ENCODE measurements at regions not wholly inside any gene's neighbourhood (a gene's known extent, or its start where the extent isn't known, plus 50 kb on each side); places are given as distances from the start of the nearest gene placed in this dataset.

GRCh38 chr3:187465503-187465902 is 97.3 kb downstream of the RTP4 start:
- no peak for ATAC-seq
- intact Hi-C loops (cut with DNase I, micrococcal nuclease), result no loop called here
- POLR2A ChIA-PET, result interaction anchor here (0.5 kb wide), 1 partner anchor 258 kb away, joined by 3 read pairs; no protein-coding TSS in a partner anchor

GRCh38 chr3:187464682-187465081 is 96.5 kb downstream of the RTP4 start:
- Mint-ChIP-seq H3K27me3 (peaks cover 27% of the 10 kb centered on the region), H3K4me3 (no peak overlapping the region), H3K4me1 (no peaks in the 10 kb centered on the region), H3K27ac (no peak overlapping the region), H3K9me3 (ENCODE audit: low read depth) (no peaks in the 10 kb centered on the region), H3K36me3 (ENCODE audit: low read depth) (no peaks in the 10 kb centered on the region)
- ChIA-PET POLR2A (no interaction called here), CTCF (no interaction called here)
- intact Hi-C loops (cut with DNase I, micrococcal nuclease), result no loop called here
- DNase-seq (no peak), ATAC-seq (no peak)

More at GRCh38 chr3:187465503-187465902, 97.3 kb downstream of the RTP4 start:
- H3K36me3 Mint-ChIP-seq (ENCODE audit: low read depth), result no peaks in the 10 kb centered on the region
- CTCF ChIA-PET, result no interaction called here
- H3K27ac Mint-ChIP-seq, result no peak overlapping the region
- H3K27me3 Mint-ChIP-seq, result peaks cover 30% of the 10 kb centered on the region
- no peaks in the 10 kb centered on the region for H3K9me3 Mint-ChIP-seq (ENCODE audit: low read depth)
- H3K4me1 Mint-ChIP-seq, result no peaks in the 10 kb centered on the region
- no peak overlapping the region for H3K4me3 Mint-ChIP-seq
- no peak for DNase-seq

GRCh38 chr3:187458921-187459320 is 90.7 kb downstream of the RTP4 start:
- Mint-ChIP-seq H3K27me3 (peaks cover 33% of the 10 kb centered on the region), H3K27ac (no peak overlapping the region), H3K9me3 (ENCODE audit: low read depth) (no peaks in the 10 kb centered on the region), H3K4me3 (no peak overlapping the region), H3K36me3 (ENCODE audit: low read depth) (no peaks in the 10 kb centered on the region), H3K4me1 (no peaks in the 10 kb centered on the region)
- no peak for ATAC-seq
- POLR2A ChIA-PET, result no interaction called here
- intact Hi-C loops (cut with DNase I, micrococcal nuclease), result no loop called here
- DNase-seq, result no peak
- CTCF ChIA-PET, result interaction anchor here (0.6 kb wide), 2 partner anchors 130 to 1479 kb away, joined by 3 to 4 read pairs; no protein-coding TSS in a partner anchor

- intact Hi-C loops (cut with DNase I, micrococcal nuclease), result no loop called here
- no peaks in the 10 kb centered on the region for H3K36me3 Mint-ChIP-seq (ENCODE audit: low read depth)
- no peak overlapping the region for H3K27ac Mint-ChIP-seq
- no peaks in the 10 kb centered on the region for H3K4me1 Mint-ChIP-seq
- DNase-seq, result no peak
- CTCF ChIA-PET, result interaction anchor here (0.6 kb wide), 1 partner anchor 131 kb away, joined by 3 read pairs; no protein-coding TSS in a partner anchor
- POLR2A ChIA-PET, result no interaction called here
- no peak overlapping the region for H3K4me3 Mint-ChIP-seq
- peaks cover 30% of the 10 kb centered on the region for H3K27me3 Mint-ChIP-seq
- no peaks in the 10 kb centered on the region for H3K9me3 Mint-ChIP-seq (ENCODE audit: low read depth)
- no peak for ATAC-seq
Observed at GRCh38 chr3:187458383-187458782, 90.2 kb downstream of the RTP4 start.

- DNase-seq (no peak), ATAC-seq (no peak)
- Mint-ChIP-seq H3K27me3 (peaks cover 21% of the 10 kb centered on the region), H3K27ac (no peak overlapping the region), H3K36me3 (ENCODE audit: low read depth) (no peaks in the 10 kb centered on the region), H3K4me1 (no peaks in the 10 kb centered on the region), H3K4me3 (no peak overlapping the region), H3K9me3 (ENCODE audit: low read depth) (no peaks in the 10 kb centered on the region)
- CTCF ChIA-PET, result no interaction called here
- POLR2A ChIA-PET, result no interaction called here
- intact Hi-C loops (cut with DNase I, micrococcal nuclease), result no loop called here
Observed at GRCh38 chr3:187456250-187456649, 88.1 kb downstream of the RTP4 start.

- CTCF ChIA-PET, result interaction anchor here (0.7 kb wide), 1 partner anchor 18 kb away, joined by 4 read pairs; no protein-coding TSS in a partner anchor
- ATAC-seq (no peak), DNase-seq (no peak)
- no peak overlapping the region for H3K4me3 Mint-ChIP-seq
- H3K4me1 Mint-ChIP-seq, result no peaks in the 10 kb centered on the region
- H3K27me3 Mint-ChIP-seq, result peaks cover 14% of the 10 kb centered on the region
- intact Hi-C loops (cut with DNase I, micrococcal nuclease), result no loop called here
- no peak overlapping the region for H3K27ac Mint-ChIP-seq
- H3K36me3 Mint-ChIP-seq (ENCODE audit: low read depth), result no peaks in the 10 kb centered on the region
- H3K9me3 Mint-ChIP-seq (ENCODE audit: low read depth), result no peaks in the 10 kb centered on the region
- POLR2A ChIA-PET, result no interaction called here
Observed at GRCh38 chr3:187454085-187454815, 86.1 kb downstream of the RTP4 start.

GRCh38 chr3:187450431-187451190 is 82.4 kb downstream of the RTP4 start:
- Mint-ChIP-seq H3K9me3 (ENCODE audit: low read depth) (no peaks in the 10 kb centered on the region), H3K36me3 (ENCODE audit: low read depth) (no peaks in the 10 kb centered on the region), H3K4me3 (no peak overlapping the region), H3K4me1 (no peaks in the 10 kb centered on the region), H3K27ac (no peak overlapping the region), H3K27me3 (peaks cover 8% of the 10 kb centered on the region)
- DNase-seq, result no peak
- ChIA-PET POLR2A (interaction anchor here (0.6 kb wide), 1 partner anchor 48 kb away, joined by 3 read pairs; no protein-coding TSS in a partner anchor), CTCF (interaction anchor here (1.0 to 1.3 kb wide), 2 partner anchors 21 to 182 kb away, joined by 3 read pairs; no protein-coding TSS in a partner anchor)
- no peak for ATAC-seq
- intact Hi-C loops (cut with DNase I, micrococcal nuclease), result no loop called here

GRCh38 chr3:187448674-187449073 is 80.5 kb downstream of the RTP4 start:
- no peaks in the 10 kb centered on the region for H3K4me1 Mint-ChIP-seq
- peaks cover 3% of the 10 kb centered on the region for H3K27me3 Mint-ChIP-seq
- H3K36me3 Mint-ChIP-seq (ENCODE audit: low read depth), result no peaks in the 10 kb centered on the region
- no peaks in the 10 kb centered on the region for H3K9me3 Mint-ChIP-seq (ENCODE audit: low read depth)
- no peak overlapping the region for H3K27ac Mint-ChIP-seq
- H3K4me3 Mint-ChIP-seq, result no peak overlapping the region
- DNase-seq, result no peak
- ATAC-seq, result no peak
- CTCF ChIA-PET, result interaction anchor here (0.7 kb wide), 1 partner anchor 1600 kb away, joined by 3 read pairs; no protein-coding TSS in a partner anchor
- POLR2A ChIA-PET, result no interaction called here
- intact Hi-C loops (cut with DNase I, micrococcal nuclease), result no loop called here

- DNase-seq, result no peak
- H3K27ac Mint-ChIP-seq, result no peak overlapping the region
- POLR2A ChIA-PET, result no interaction called here
- no peaks in the 10 kb centered on the region for H3K4me1 Mint-ChIP-seq
- intact Hi-C loops (cut with DNase I, micrococcal nuclease), result no loop called here
- H3K9me3 Mint-ChIP-seq (ENCODE audit: low read depth), result no peaks in the 10 kb centered on the region
- peaks cover 2% of the 10 kb centered on the region for H3K27me3 Mint-ChIP-seq
- CTCF ChIA-PET, result interaction anchor here (0.7 to 1.1 kb wide), 3 partner anchors 31 to 1601 kb away, joined by 3 read pairs; no protein-coding TSS in a partner anchor
- no peak overlapping the region for H3K4me3 Mint-ChIP-seq
- H3K36me3 Mint-ChIP-seq (ENCODE audit: low read depth), result no peaks in the 10 kb centered on the region
- no peak for ATAC-seq
Observed at GRCh38 chr3:187447737-187448136, 79.6 kb downstream of the RTP4 start.

- Mint-ChIP-seq H3K9me3 (ENCODE audit: low read depth) (no peaks in the 10 kb centered on the region), H3K27me3 (peaks cover 2% of the 10 kb centered on the region), H3K4me3 (no peak overlapping the region), H3K4me1 (no peaks in the 10 kb centered on the region), H3K27ac (no peak overlapping the region), H3K36me3 (ENCODE audit: low read depth) (no peaks in the 10 kb centered on the region)
- DNase-seq, result no peak
- ATAC-seq, result no peak
- POLR2A ChIA-PET, result no interaction called here
- CTCF ChIA-PET, result interaction anchor here (0.7 kb wide), 1 partner anchor 748 kb away, joined by 4 read pairs; no protein-coding TSS in a partner anchor
- intact Hi-C loops (cut with DNase I, micrococcal nuclease), result no loop called here
Observed at GRCh38 chr3:187445356-187445755, 77.2 kb downstream of the RTP4 start.

- ChIA-PET POLR2A (no interaction called here), CTCF (interaction anchor here (0.7 to 1.0 kb wide), 2 partner anchors 114 to 181 kb away, joined by 3 read pairs; no protein-coding TSS in a partner anchor)
- H3K4me3 Mint-ChIP-seq, result no peak overlapping the region
- ATAC-seq (no peak), DNase-seq (no peak)
- H3K27me3 Mint-ChIP-seq, result peaks cover 13% of the 10 kb centered on the region
- intact Hi-C loops (cut with DNase I, micrococcal nuclease), result no loop called here
- no peaks in the 10 kb centered on the region for H3K36me3 Mint-ChIP-seq (ENCODE audit: low read depth)
- no peaks in the 10 kb centered on the region for H3K9me3 Mint-ChIP-seq (ENCODE audit: low read depth)
- H3K27ac Mint-ChIP-seq, result no peak overlapping the region
- no peaks in the 10 kb centered on the region for H3K4me1 Mint-ChIP-seq
Observed at GRCh38 chr3:187434524-187434923, 66.3 kb downstream of the RTP4 start.

Measured in activated CD4-positive, alpha-beta T cell treated with anti-CD3 and anti-CD28 coated beads for 36 hours (primary cell).